Kidney epithelial cell (primary cell): ENCODE measurements at regions not wholly inside any gene's neighbourhood (a gene's known extent, or its start where the extent isn't known, plus 50 kb on each side); places are given as distances from the start of the nearest gene placed in this dataset.

ENCODE experiments used
- DNase-seq: peaks from one replicate; pipeline ENCODE4 v3.0.0-alpha.2; 2010; ENCODE audit warnings: low read depth
- H3K27me3 ChIP-seq: 2 replicates; pipeline ENCODE4 v1.6.0; 2011; ENCODE audit warnings: low read length; ENCODE audit not compliant: control insufficient read depth, insufficient read depth
- H3K36me3 ChIP-seq: 2 replicates; pipeline ENCODE4 v1.5.1; 2011; ENCODE audit warnings: low read length; ENCODE audit not compliant: control insufficient read depth, insufficient read depth
- H3K4me3 ChIP-seq: 2 replicates; pipeline ENCODE4 v1.5.1; 2011; ENCODE audit warnings: low read depth, mild to moderate bottlenecking, control low read depth, low read length
- TF ChIP-seq, protein P1 (sequence below): IDR thresholded peaks from 2 replicates; pipeline ENCODE4 v1.5.1; 2011; ENCODE audit warnings: mild to moderate bottlenecking, moderate library complexity, low read length, control low read depth, inconsistent platforms; ENCODE audit not compliant: insufficient read depth, poor library complexity, severe bottlenecking

DNA sequence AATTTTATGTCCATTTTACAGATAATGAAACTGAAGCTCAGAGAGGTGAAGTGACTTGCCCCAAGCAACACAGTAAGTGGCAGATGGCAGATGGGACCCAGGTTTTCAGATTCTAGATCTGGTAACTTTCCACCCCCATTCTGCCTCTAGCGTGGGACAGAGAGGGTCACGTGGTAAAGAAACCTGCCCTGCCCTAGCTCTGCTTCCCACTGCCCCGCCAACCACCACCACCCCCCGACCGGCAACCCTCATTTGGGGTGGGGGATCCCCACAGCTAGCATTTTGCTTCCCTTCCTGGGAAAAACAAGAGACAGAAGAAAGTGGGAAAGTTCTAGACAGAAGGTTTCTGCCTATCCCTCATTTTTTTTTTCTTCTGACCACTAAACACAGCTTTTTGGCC, 172.5 kb downstream of the ACTL7B start:
- TF ChIP-seq, protein P1, sequence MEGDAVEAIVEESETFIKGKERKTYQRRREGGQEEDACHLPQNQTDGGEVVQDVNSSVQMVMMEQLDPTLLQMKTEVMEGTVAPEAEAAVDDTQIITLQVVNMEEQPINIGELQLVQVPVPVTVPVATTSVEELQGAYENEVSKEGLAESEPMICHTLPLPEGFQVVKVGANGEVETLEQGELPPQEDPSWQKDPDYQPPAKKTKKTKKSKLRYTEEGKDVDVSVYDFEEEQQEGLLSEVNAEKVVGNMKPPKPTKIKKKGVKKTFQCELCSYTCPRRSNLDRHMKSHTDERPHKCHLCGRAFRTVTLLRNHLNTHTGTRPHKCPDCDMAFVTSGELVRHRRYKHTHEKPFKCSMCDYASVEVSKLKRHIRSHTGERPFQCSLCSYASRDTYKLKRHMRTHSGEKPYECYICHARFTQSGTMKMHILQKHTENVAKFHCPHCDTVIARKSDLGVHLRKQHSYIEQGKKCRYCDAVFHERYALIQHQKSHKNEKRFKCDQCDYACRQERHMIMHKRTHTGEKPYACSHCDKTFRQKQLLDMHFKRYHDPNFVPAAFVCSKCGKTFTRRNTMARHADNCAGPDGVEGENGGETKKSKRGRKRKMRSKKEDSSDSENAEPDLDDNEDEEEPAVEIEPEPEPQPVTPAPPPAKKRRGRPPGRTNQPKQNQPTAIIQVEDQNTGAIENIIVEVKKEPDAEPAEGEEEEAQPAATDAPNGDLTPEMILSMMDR = no peak
- DNase-seq = no peak
- no peaks in the 10 kb centered on the region for H3K36me3 ChIP-seq
- no peaks in the 10 kb centered on the region for H3K27me3 ChIP-seq
- no peak overlapping the region for H3K4me3 ChIP-seq

- Histone ChIP-seq H3K4me3 (no peak overlapping the region), H3K27me3 (no peaks in the 10 kb centered on the region), H3K36me3 (no peaks in the 10 kb centered on the region)
- TF ChIP-seq, protein P1 = no peak
- DNase-seq = no peak
Observed at GRCh38 chr9:108681851-108682590, 173.8 kb downstream of the ACTL7B start.

- Histone ChIP-seq H3K4me3 (no peak overlapping the region), H3K36me3 (no peaks in the 10 kb centered on the region)
Observed at GRCh38 chr9:108680946-108681345, 174.8 kb downstream of the ACTL7B start.

DNA sequence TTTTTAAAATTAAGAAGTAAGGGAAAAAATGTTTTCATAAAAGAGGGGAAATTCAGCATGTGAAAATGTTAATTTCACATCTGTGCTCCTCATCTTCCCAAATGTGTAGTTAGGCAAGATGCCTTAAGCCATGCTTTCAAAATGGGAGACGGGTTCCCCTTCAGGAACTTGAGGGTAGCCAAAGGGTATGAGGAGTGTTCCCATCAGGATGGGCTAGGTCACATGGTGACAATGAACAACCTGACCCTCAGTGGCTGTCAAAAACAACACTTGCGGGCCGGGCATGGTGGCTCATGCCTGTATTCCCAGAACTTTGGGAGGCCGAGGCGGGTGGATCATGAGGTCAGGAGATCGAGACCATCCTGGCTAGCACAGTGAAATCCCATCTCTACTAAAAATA, 178.0 kb downstream of the ACTL7B start:
- TF ChIP-seq, protein P1 = no peak
- no peak for DNase-seq
- H3K36me3 ChIP-seq = no peaks in the 10 kb centered on the region
- H3K4me3 ChIP-seq = no peak overlapping the region
- H3K27me3 ChIP-seq = no peaks in the 10 kb centered on the region

More at GRCh38 chr9:108680946-108681345, 174.8 kb downstream of the ACTL7B start:
- TF ChIP-seq, protein P1 = no peak
- DNase-seq = no peak
- no peaks in the 10 kb centered on the region for H3K27me3 ChIP-seq

DNA sequence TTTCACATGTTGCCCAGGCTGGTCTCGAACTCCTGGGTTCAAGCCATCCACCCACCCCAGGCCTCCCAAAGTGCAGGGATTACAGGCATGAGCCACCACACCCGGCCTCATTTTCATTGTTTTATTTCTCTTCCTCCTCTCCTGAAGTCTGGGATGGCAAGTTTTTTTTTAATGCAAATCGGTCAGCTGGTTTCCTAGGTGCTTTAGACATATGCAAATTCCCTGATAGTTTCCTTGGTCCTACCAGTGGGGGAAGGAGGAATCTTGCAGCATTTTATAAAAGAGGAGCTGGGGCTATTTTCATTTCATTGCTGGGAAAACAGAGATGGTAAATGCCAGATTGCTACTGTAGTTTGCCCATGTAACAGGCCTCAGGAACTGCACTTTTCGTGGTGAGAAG, 179.4 kb downstream of the ACTL7B start:
- DNase-seq = no peak

More for the DNA sequence above, 179.4 kb downstream of the ACTL7B start:
- no peaks in the 10 kb centered on the region for H3K27me3 ChIP-seq
- TF ChIP-seq, protein P1 = no peak
- H3K4me3 ChIP-seq = no peak overlapping the region
- no peaks in the 10 kb centered on the region for H3K36me3 ChIP-seq
